IMR-90 (cell line): ENCODE measurements at regions not wholly inside any gene's neighbourhood (a gene's known extent, or its start where the extent isn't known, plus 50 kb on each side); places are given as distances from the start of the nearest gene placed in this dataset.

Source experiments
- ATAC-seq: fragments of 200-7000 bp; cut with Tn5 transposase; 2 replicates; pipeline ENCODE4 v1.9.1; 2020; ENCODE audit warnings: low read depth, mild to moderate bottlenecking, moderate library complexity
- BruUV-seq: library from RNA; stranded (reverse); fragments of 400-500 nt; replicated peaks from 2 replicates; lab custom pipeline; 2021; lab: Mats Ljungman, UMichigan
- CTCF ChIA-PET: fragments of 300-600 bp; formaldehyde crosslinking; extraction: SDS; loops from one replicate; lab custom pipeline; 2021; ENCODE audit warnings: antibody characterized with exemption; lab: Yijun Ruan, JAX
- POLR2A ChIA-PET: fragments of 300-600 bp; sonication (Branson Sonifier 250); formaldehyde crosslinking; loops from one replicate; lab custom pipeline; 2022; ENCODE audit warnings: antibody characterized with exemption; ENCODE audit not compliant: unreplicated experiment; lab: Charles Lee
- DNase-seq: peaks from one replicate; pipeline ENCODE4 v3.0.0; 2013
- H2AFZ ChIP-seq: replicated peaks from 2 replicates; pipeline ENCODE3; 2013; ENCODE audit warnings: low read length, mild to moderate bottlenecking; ENCODE audit not compliant: poor library complexity
- H2AK5ac ChIP-seq: 2 replicates; pipeline ENCODE4 v1.6.1; 2013; ENCODE audit warnings: low read depth, low read length, inconsistent platforms
- H2AK9ac ChIP-seq: replicated peaks from 2 replicates; pipeline ENCODE3; 2013; ENCODE audit warnings: mild to moderate bottlenecking, low read depth, low read length, moderate library complexity; ENCODE audit not compliant: poor library complexity
- H2BK120ac ChIP-seq: 2 replicates; pipeline ENCODE4 v1.6.1; 2013; ENCODE audit warnings: low read depth, low read length, inconsistent platforms
- H2BK15ac ChIP-seq: 3 replicates; pipeline ENCODE4 v1.6.1; 2013; ENCODE audit warnings: low read depth, low read length, inconsistent platforms
- H2BK20ac ChIP-seq: 2 replicates; pipeline ENCODE4 v1.6.1; 2013; ENCODE audit warnings: low read depth, mild to moderate bottlenecking, inconsistent platforms, low read length, moderate library complexity
- H2BK5ac ChIP-seq: 2 replicates; pipeline ENCODE4 v1.6.1; 2013; ENCODE audit warnings: mild to moderate bottlenecking, low read depth, low read length, inconsistent platforms; ENCODE audit not compliant: poor library complexity, severe bottlenecking
- H3K14ac ChIP-seq: replicated peaks from 2 replicates; pipeline ENCODE4 v1.6.1; 2013; ENCODE audit warnings: low read depth, low read length, inconsistent platforms
- H3K18ac ChIP-seq: 2 replicates; pipeline ENCODE4 v1.6.1; 2013; ENCODE audit warnings: low read depth, low read length, control low read depth
- H3K23ac ChIP-seq: 2 replicates; pipeline ENCODE4 v1.6.1; 2013; ENCODE audit warnings: low read depth, low read length, inconsistent platforms
- H3K27ac ChIP-seq: 2 replicates; pipeline ENCODE4 v1.5.1; 2013; ENCODE audit warnings: mild to moderate bottlenecking, control low read depth, low read length; ENCODE audit not compliant: insufficient read depth
- H3K27me3 ChIP-seq: 2 replicates; pipeline ENCODE4 v1.6.1; 2013; ENCODE audit warnings: low read length; ENCODE audit not compliant: control insufficient read depth, insufficient read depth
- H3K36me3 ChIP-seq: 2 replicates; pipeline ENCODE4 v1.6.1; 2013; ENCODE audit warnings: low read length, mixed read lengths; ENCODE audit not compliant: control insufficient read depth, insufficient read depth
- H3K4ac ChIP-seq: 2 replicates; pipeline ENCODE4 v1.6.1; 2013; ENCODE audit warnings: low read depth, low read length, inconsistent platforms
- H3K4me1 ChIP-seq: 2 replicates; pipeline ENCODE4 v1.6.1; 2013; ENCODE audit warnings: low read length, mixed read lengths; ENCODE audit not compliant: control insufficient read depth, insufficient read depth
- H3K4me2 ChIP-seq: 2 replicates; pipeline ENCODE4 v1.6.1; 2013; ENCODE audit warnings: low read depth, mild to moderate bottlenecking, control low read depth, low read length, moderate library complexity
- H3K4me3 ChIP-seq: 2 replicates; pipeline ENCODE4 v1.5.1; 2013; ENCODE audit warnings: low read depth, mild to moderate bottlenecking, control low read depth, low read length, moderate library complexity; ENCODE audit not compliant: insufficient read depth
- H3K56ac ChIP-seq: 2 replicates; pipeline ENCODE4 v1.6.1; 2013; ENCODE audit warnings: low read length, inconsistent platforms; ENCODE audit not compliant: insufficient read depth; ENCODE audit errors: extremely low read depth
- H3K79me1 ChIP-seq, 2 experiments: 2 replicates each; pipeline ENCODE4 v1.6.1; 2013; ENCODE audit warnings: low read length in 2 of 2, inconsistent platforms in 1 of 2, low read depth in 1 of 2
- H3K9ac ChIP-seq: 2 replicates; pipeline ENCODE4 v1.6.1; 2013; ENCODE audit warnings: low read depth, low read length, control low read depth
- H3K9me1 ChIP-seq: 2 replicates; pipeline ENCODE4 v1.6.1; 2013; ENCODE audit warnings: low read length, inconsistent platforms; ENCODE audit not compliant: insufficient read depth
- H3K9me3 ChIP-seq: 2 replicates; pipeline ENCODE4 v1.6.1; 2013; ENCODE audit warnings: low read length; ENCODE audit not compliant: control insufficient read depth, insufficient read depth
- H4K20me1 ChIP-seq: 2 replicates; pipeline ENCODE4 v1.6.1; 2013; ENCODE audit warnings: low read length, inconsistent platforms; ENCODE audit not compliant: insufficient read depth
- H4K5ac ChIP-seq: 2 replicates; pipeline ENCODE4 v1.6.1; 2013; ENCODE audit warnings: mild to moderate bottlenecking, low read depth, low read length, control low read depth
- H4K8ac ChIP-seq, 2 experiments: 2 replicates each; pipeline ENCODE4 v1.6.1; 2013; ENCODE audit warnings: low read depth in 2 of 2, low read length in 2 of 2, control low read depth in 1 of 2, inconsistent platforms in 1 of 2
- H4K91ac ChIP-seq: 2 replicates; pipeline ENCODE4 v1.6.1; 2013; ENCODE audit warnings: low read depth, low read length, inconsistent platforms; ENCODE audit not compliant: insufficient read depth
- BHLHE40 ChIP-seq: fragments of 150-350 bp; IDR thresholded peaks from 2 replicates; pipeline ENCODE4 v1.6.1; 2016; ENCODE audit warnings: mild to moderate bottlenecking, low read depth, low read length
- CEBPB ChIP-seq: IDR thresholded peaks from 2 replicates; pipeline ENCODE4 v1.6.1; 2012; ENCODE audit warnings: low read depth, low read length, improper control_type of control experiment
- CHD1 ChIP-seq: IDR thresholded peaks from 2 replicates; pipeline ENCODE4 v1.6.1; 2012; ENCODE audit warnings: low read depth, low read length, improper control_type of control experiment
- CTCF ChIP-seq: conservative IDR thresholded peaks from 2 replicates; pipeline ENCODE4 v1.5.1; 2012; ENCODE audit warnings: mild to moderate bottlenecking, low read depth, low read length, improper control_type of control experiment
- ELK1 ChIP-seq: fragments of 150-350 bp; IDR thresholded peaks from 2 replicates; pipeline ENCODE4 v1.6.1; 2016; ENCODE audit warnings: low read depth, mild to moderate bottlenecking, low read length, moderate library complexity, borderline replicate concordance
- MAFK ChIP-seq: IDR thresholded peaks from 2 replicates; pipeline ENCODE4 v1.6.1; 2012; ENCODE audit warnings: low read depth, low read length, improper control_type of control experiment
- MAZ ChIP-seq: IDR thresholded peaks from 2 replicates; pipeline ENCODE4 v1.6.1; 2012; ENCODE audit warnings: low read depth, mild to moderate bottlenecking, low read length, improper control_type of control experiment, moderate library complexity, borderline replicate concordance
- MXI1 ChIP-seq: IDR thresholded peaks from 2 replicates; pipeline ENCODE4 v1.6.1; 2012; ENCODE audit warnings: low read depth, mild to moderate bottlenecking, low read length, moderate library complexity, borderline replicate concordance
- NFE2L2 ChIP-seq: fragments of 150-350 bp; IDR thresholded peaks from 2 replicates; pipeline ENCODE4 v1.6.1; 2016; ENCODE audit warnings: low read depth, mild to moderate bottlenecking, low read length
- POLR2A ChIP-seq: IDR thresholded peaks from 2 replicates; pipeline ENCODE4 v1.6.1; 2012; ENCODE audit warnings: mild to moderate bottlenecking, low read depth, low read length
- RAD21 ChIP-seq: IDR thresholded peaks from 2 replicates; pipeline ENCODE4 v1.6.1; 2012; ENCODE audit warnings: low read length, improper control_type of control experiment
- RCOR1 ChIP-seq: IDR thresholded peaks from 2 replicates; pipeline ENCODE4 v1.6.1; 2012; ENCODE audit warnings: mild to moderate bottlenecking, low read length, improper control_type of control experiment; ENCODE audit not compliant: insufficient replicate concordance
- RFX5 ChIP-seq: IDR thresholded peaks from 2 replicates; pipeline ENCODE4 v1.8.0; 2012; ENCODE audit warnings: low read depth, mild to moderate bottlenecking, low read length, moderate library complexity
- SMC3 ChIP-seq: fragments of 150-350 bp; IDR thresholded peaks from 2 replicates; pipeline ENCODE4 v1.6.1; 2016; ENCODE audit warnings: low read depth, mild to moderate bottlenecking, antibody characterized with exemption, low read length, moderate library complexity
- USF2 ChIP-seq: fragments of 150-350 bp; IDR thresholded peaks from 2 replicates; pipeline ENCODE4 v1.6.1; 2017; ENCODE audit warnings: mild to moderate bottlenecking, antibody characterized with exemption, low read length, low read depth
- WGBS, 2 experiments: methylation state at CpG; one replicate each; pipeline versions ENCODE4 v1.1.5 to v1.1.7; 2013; ENCODE audit warnings: missing lambda C conversion rate in 2 of 2; ENCODE audit not compliant: insufficient read length in 1 of 2; ENCODE audit errors: extremely low coverage in 2 of 2; 5-methylcytosine and 5-hydroxymethylcytosine counted together
- dilution Hi-C: fragments of 300-500 bp; cut with HindIII; formaldehyde crosslinking; loops from one replicate; pipeline ENCODE4 v1.14.3; 2018; ENCODE audit warnings: low sequenced_read_pairs; ENCODE audit not compliant: unreplicated experiment
- in situ Hi-C: fragments of 300-500 bp; cut with MboI; formaldehyde crosslinking; loops from 3 replicates; pipeline ENCODE4 v1.14.3; 2019; ENCODE audit warnings: low sequenced_read_pairs, inconsistent platforms, mixed read lengths
- intact Hi-C: fragments of 100-400 bp; cut with micrococcal nuclease; formaldehyde crosslinking; loops from 2 replicates; pipeline ENCODE4 v1.10.0; 2022

- no peak overlapping the region for H2AK9ac ChIP-seq
- H2AFZ ChIP-seq: no peak overlapping the region
- no peak overlapping the region for H2BK15ac ChIP-seq
- no CpG with 5 or more reads among the region's 1 CpG for WGBS, 2 experiments
- no peak overlapping the region for H3K23ac ChIP-seq
- no peak overlapping the region for H4K5ac ChIP-seq
- H4K91ac ChIP-seq: no peak overlapping the region
- ChIA-PET CTCF (interaction anchor here (1.2 kb wide), 1 partner anchor 12 kb away, joined by 4 read pairs; no protein-coding TSS in a partner anchor), POLR2A (no interaction called here)
- H4K20me1 ChIP-seq: no peaks in the 10 kb centered on the region
- H3K4me1 ChIP-seq: no peaks in the 10 kb centered on the region
- dilution Hi-C loops: no loop called here
- H3K27me3 ChIP-seq: no peaks in the 10 kb centered on the region
- H2AK5ac ChIP-seq: no peak overlapping the region
- H3K4me2 ChIP-seq: no peak overlapping the region
- in situ Hi-C loops: no loop called here
- H3K9ac ChIP-seq: no peak overlapping the region
- H3K36me3 ChIP-seq: no peaks in the 10 kb centered on the region
- H3K9me1 ChIP-seq: no peaks in the 10 kb centered on the region
- intact Hi-C loops: no loop called here
- no peak overlapping the region for H2BK120ac ChIP-seq
- no peaks in the 10 kb centered on the region for H3K79me1 ChIP-seq
- H3K4ac ChIP-seq: no peak overlapping the region
- no peak overlapping the region for H2BK20ac ChIP-seq
- no TSS peak for BruUV-seq
- H2BK5ac ChIP-seq: no peak overlapping the region
- H3K18ac ChIP-seq: no peak overlapping the region
- no peak overlapping the region for H3K56ac ChIP-seq
- no peak overlapping the region for H4K8ac ChIP-seq
- H3K27ac ChIP-seq: no peak overlapping the region
- TF ChIP-seq RCOR1: no peak
- TF ChIP-seq CEBPB: no peak
- TF ChIP-seq SMC3: no peak
- no peak for TF ChIP-seq RFX5
- no peak for TF ChIP-seq RAD21
- TF ChIP-seq CHD1: no peak
- TF ChIP-seq NFE2L2: no peak
- TF ChIP-seq ELK1: no peak
- TF ChIP-seq POLR2A: no peak
- TF ChIP-seq CTCF: no peak
- TF ChIP-seq USF2: no peak
- no peak for TF ChIP-seq MAFK
- TF ChIP-seq BHLHE40: no peak
- no peak for TF ChIP-seq MAZ
- no peak for TF ChIP-seq MXI1
- DNase-seq: no peak
- ATAC-seq: no peak
- H3K14ac ChIP-seq: no peak overlapping the region
- no peaks in the 10 kb centered on the region for H3K9me3 ChIP-seq
- H3K4me3 ChIP-seq: no peak overlapping the region
Observed at GRCh38 chrX:94936722-94937121, 1262.7 kb downstream of the FAM133A start.
